ENCODE measurements at regions not wholly inside any gene's neighbourhood (a gene's known extent, or its start where the extent isn't known, plus 50 kb on each side); places are given as distances from the start of the nearest gene placed in this dataset.

- DNase-seq (ENCODE audit: low spot score) (no peak), ATAC-seq (no peak)
- Mint-ChIP-seq H3K27me3 (ENCODE audit: low read depth) (no peaks in the 10 kb centered on the region), H3K4me1 (no peaks in the 10 kb centered on the region), H3K36me3 (peaks cover 7% of the 10 kb centered on the region), H3K27ac (no peak overlapping the region), H3K4me3 (no peak overlapping the region), H3K9me3 (peaks cover 19% of the 10 kb centered on the region)
- no peak for TF ChIP-seq SMAD4 (CRISPR knock-in tag; IDR thresholded peaks at IDR 0.05)
- no peak for TF ChIP-seq KAT7 (CRISPR knock-in tag; IDR thresholded peaks at IDR 0.05; ENCODE audit: borderline replicate concordance)
- TF ChIP-seq FOXK1 (CRISPR knock-in tag; IDR thresholded peaks at IDR 0.05): no peak
- no peak for TF ChIP-seq GRHL2 (CRISPR knock-in tag; IDR thresholded peaks at IDR 0.05; ENCODE audit: insufficient replicate concordance, severe bottlenecking)
- TF ChIP-seq ETV6 (CRISPR knock-in tag; IDR thresholded peaks at IDR 0.05): no peak
- TF ChIP-seq IRF1 (CRISPR knock-in tag; IDR thresholded peaks at IDR 0.05): no peak
- TF ChIP-seq TP53 (CRISPR knock-in tag; IDR thresholded peaks at IDR 0.05): no peak
- TF ChIP-seq ZNF423 (CRISPR knock-in tag; IDR thresholded peaks at IDR 0.05): no peak
- TF ChIP-seq MAX (CRISPR knock-in tag; IDR thresholded peaks at IDR 0.05): no peak
- ChIA-PET POLR2A (no interaction called here), CTCF (no interaction called here)
Measured at GRCh38 chr5:117333011-117333410, 758.4 kb upstream of the SEMA6A start.

GRCh38 chr5:117332341-117332740 is 757.7 kb upstream of the SEMA6A start:
- Mint-ChIP-seq H3K4me3 (no peak overlapping the region), H3K27ac (no peak overlapping the region), H3K27me3 (ENCODE audit: low read depth) (no peaks in the 10 kb centered on the region), H3K36me3 (peaks cover 7% of the 10 kb centered on the region), H3K9me3 (peaks cover 25% of the 10 kb centered on the region), H3K4me1 (no peaks in the 10 kb centered on the region)
- TF ChIP-seq, protein P1, sequence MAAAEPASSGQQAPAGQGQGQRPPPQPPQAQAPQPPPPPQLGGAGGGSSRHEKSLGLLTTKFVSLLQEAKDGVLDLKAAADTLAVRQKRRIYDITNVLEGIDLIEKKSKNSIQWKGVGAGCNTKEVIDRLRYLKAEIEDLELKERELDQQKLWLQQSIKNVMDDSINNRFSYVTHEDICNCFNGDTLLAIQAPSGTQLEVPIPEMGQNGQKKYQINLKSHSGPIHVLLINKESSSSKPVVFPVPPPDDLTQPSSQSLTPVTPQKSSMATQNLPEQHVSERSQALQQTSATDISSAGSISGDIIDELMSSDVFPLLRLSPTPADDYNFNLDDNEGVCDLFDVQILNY (CRISPR knock-in tag; IDR thresholded peaks at IDR 0.05): no peak
- no peak for TF ChIP-seq E2F4 (CRISPR knock-in tag; IDR thresholded peaks at IDR 0.05; ENCODE audit: borderline replicate concordance, low read depth)
- no peak for TF ChIP-seq ZNF138 (CRISPR knock-in tag; conservative IDR thresholded peaks at IDR 0.05)
- no peak for TF ChIP-seq ZNF121 (CRISPR knock-in tag; IDR thresholded peaks at IDR 0.05)
- no peak for TF ChIP-seq ATF1 (CRISPR knock-in tag; IDR thresholded peaks at IDR 0.05)
- no peak for TF ChIP-seq ZBTB21 (CRISPR knock-in tag; IDR thresholded peaks at IDR 0.05; ENCODE audit: borderline replicate concordance)
- TF ChIP-seq ZNF281 (CRISPR knock-in tag; IDR thresholded peaks at IDR 0.05): no peak
- TF ChIP-seq SMAD4 (CRISPR knock-in tag; IDR thresholded peaks at IDR 0.05): no peak
- TF ChIP-seq JAZF1 (CRISPR knock-in tag; IDR thresholded peaks at IDR 0.05): no peak
- TF ChIP-seq ERG (CRISPR knock-in tag; IDR thresholded peaks at IDR 0.05): no peak
- DNase-seq (ENCODE audit: low spot score): no peak
- no peak for ATAC-seq
- POLR2A ChIA-PET: no interaction called here
- CTCF ChIA-PET: no interaction called here
